Parathyroid adenoma (tissue), 2 donors: ENCODE measurements at regions not wholly inside any gene's neighbourhood (a gene's known extent, or its start where the extent isn't known, plus 50 kb on each side); places are given as distances from the start of the nearest gene placed in this dataset.
A peak's percentile ranks its signal among the peaks of the same experiment; 100 is the strongest.

Experiments
- H2AFZ ChIP-seq: fragments of 300-600 bp; sonication (generic); one replicate; pipeline ENCODE4 v1.7.0; 2017; ENCODE audit warnings: antibody characterized with exemption, mild to moderate bottlenecking
- H3K27ac ChIP-seq: fragments of 300-600 bp; sonication (generic); one replicate; pipeline ENCODE4 v1.7.0; 2017
- H3K27me3 ChIP-seq: fragments of 300-600 bp; sonication (generic); one replicate; pipeline ENCODE4 v1.7.0; 2017; ENCODE audit warnings: low read length; ENCODE audit not compliant: control insufficient read depth, insufficient read depth
- H3K36me3 ChIP-seq: fragments of 300-600 bp; sonication (generic); one replicate; pipeline ENCODE4 v1.7.0; 2017; ENCODE audit warnings: low read length; ENCODE audit not compliant: control insufficient read depth, insufficient read depth
- H3K4me1 ChIP-seq: fragments of 300-600 bp; sonication (generic); one replicate; pipeline ENCODE4 v1.7.0; 2017; ENCODE audit warnings: control low read depth
- H3K4me2 ChIP-seq: fragments of 300-600 bp; sonication (generic); one replicate; pipeline ENCODE4 v1.7.0; 2017; ENCODE audit warnings: low read length
- H3K4me3 ChIP-seq: fragments of 300-600 bp; sonication (generic); one replicate; pipeline ENCODE4 v1.7.0; 2017; ENCODE audit warnings: low read depth, low read length
- H3K79me2 ChIP-seq: fragments of 300-600 bp; sonication (generic); one replicate; pipeline ENCODE4 v1.7.0; 2017; ENCODE audit warnings: control low read depth
- H3K9ac ChIP-seq: fragments of 300-600 bp; sonication (generic); one replicate; pipeline ENCODE4 v1.7.0; 2017; ENCODE audit warnings: mild to moderate bottlenecking
- H3K9me3 ChIP-seq: fragments of 300-600 bp; sonication (generic); one replicate; pipeline ENCODE4 v1.7.0; 2017; ENCODE audit warnings: low read length; ENCODE audit not compliant: control insufficient read depth
- CTCF ChIP-seq: fragments of 300-600 bp; sonication (generic); IDR thresholded peaks from one replicate; pipeline ENCODE4 v1.7.0; 2017; ENCODE audit warnings: antibody characterized with exemption, mild to moderate bottlenecking
- donor health status: primary hyperparathyroidism.

GRCh38 chr6:97394160-97394748, 111.2 kb upstream of the MMS22L start:
- Histone ChIP-seq H3K4me3 (no peak overlapping the region), H3K36me3 (no peaks in the 10 kb centered on the region), H3K27me3 (no peaks in the 10 kb centered on the region), H3K9ac (no peak overlapping the region), H3K9me3 (no peaks in the 10 kb centered on the region), H3K4me2 (no peak overlapping the region), H3K4me1 (no peaks in the 10 kb centered on the region), H2AFZ (no peak overlapping the region), H3K27ac (no peak overlapping the region), H3K79me2 (no peaks in the 10 kb centered on the region)
- peak; percentile 80 for TF ChIP-seq CTCF

DNA sequence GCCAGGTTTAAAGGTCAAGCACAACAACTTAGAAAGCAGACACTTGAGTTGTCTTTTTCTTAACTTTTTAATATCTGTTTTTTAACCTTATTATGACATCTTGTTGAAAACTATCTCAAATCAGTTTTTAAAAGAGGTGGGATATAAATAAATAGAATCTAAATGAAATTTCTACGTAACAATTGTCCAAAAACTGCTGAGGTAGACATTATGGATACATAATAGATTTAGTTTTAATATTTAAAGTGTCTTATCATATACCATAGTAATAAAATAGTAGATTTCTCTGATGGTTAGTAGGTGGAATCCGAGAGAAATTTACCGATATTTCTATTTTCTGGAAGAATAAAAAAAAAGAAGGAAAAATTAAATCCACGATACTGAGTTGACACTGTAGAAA, 113.9 kb upstream of the MMS22L start:
- Histone ChIP-seq H2AFZ (no peak overlapping the region), H3K27me3 (no peaks in the 10 kb centered on the region), H3K4me2 (no peak overlapping the region), H3K27ac (no peak overlapping the region), H3K9ac (no peak overlapping the region), H3K4me1 (no peaks in the 10 kb centered on the region), H3K79me2 (no peaks in the 10 kb centered on the region), H3K9me3 (no peaks in the 10 kb centered on the region), H3K4me3 (no peak overlapping the region), H3K36me3 (no peaks in the 10 kb centered on the region)
- TF ChIP-seq CTCF: no peak

- no peak overlapping the region for H3K4me3 ChIP-seq
- H3K27me3 ChIP-seq: no peaks in the 10 kb centered on the region
- no peak for TF ChIP-seq CTCF
- H3K79me2 ChIP-seq: no peaks in the 10 kb centered on the region
- peaks cover 3% of the 10 kb centered on the region for H3K9me3 ChIP-seq
- no peaks in the 10 kb centered on the region for H3K36me3 ChIP-seq
- no peak overlapping the region for H3K9ac ChIP-seq
- H3K27ac ChIP-seq: no peak overlapping the region
- H3K4me1 ChIP-seq: no peaks in the 10 kb centered on the region
- no peak overlapping the region for H2AFZ ChIP-seq
- no peak overlapping the region for H3K4me2 ChIP-seq
These were observed 116.2 kb upstream of the MMS22L start for GRCh38 chr6:97399208-97399607.

DNA sequence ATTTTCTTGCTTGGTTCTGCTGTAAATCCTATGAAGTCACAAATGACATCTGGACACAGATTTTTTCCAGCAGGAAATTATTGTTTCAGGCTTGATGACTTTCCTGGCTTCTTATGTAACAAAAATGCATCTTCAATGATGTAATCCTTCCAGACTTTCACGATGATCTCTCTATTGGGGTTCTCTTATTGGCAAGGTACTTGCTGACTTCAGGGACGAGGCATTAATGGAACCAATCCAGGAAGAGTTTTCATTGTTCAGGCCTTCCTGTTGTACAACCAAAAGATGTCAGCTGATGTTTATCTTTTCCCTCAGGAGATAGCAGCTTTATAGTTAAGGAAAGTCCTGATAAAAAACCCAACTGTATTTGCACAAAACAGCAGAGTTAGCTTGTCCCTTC, 118.5 kb upstream of the MMS22L start:
- peaks cover 3% of the 10 kb centered on the region for H3K9me3 ChIP-seq
- no peak overlapping the region for H3K4me3 ChIP-seq
- H3K9ac ChIP-seq: no peak overlapping the region
- H3K27me3 ChIP-seq: no peaks in the 10 kb centered on the region
- H3K4me2 ChIP-seq: no peak overlapping the region
- TF ChIP-seq CTCF: no peak
- no peak overlapping the region for H2AFZ ChIP-seq
- no peak overlapping the region for H3K27ac ChIP-seq
- H3K36me3 ChIP-seq: no peaks in the 10 kb centered on the region
- no peaks in the 10 kb centered on the region for H3K4me1 ChIP-seq
- no peaks in the 10 kb centered on the region for H3K79me2 ChIP-seq

DNA sequence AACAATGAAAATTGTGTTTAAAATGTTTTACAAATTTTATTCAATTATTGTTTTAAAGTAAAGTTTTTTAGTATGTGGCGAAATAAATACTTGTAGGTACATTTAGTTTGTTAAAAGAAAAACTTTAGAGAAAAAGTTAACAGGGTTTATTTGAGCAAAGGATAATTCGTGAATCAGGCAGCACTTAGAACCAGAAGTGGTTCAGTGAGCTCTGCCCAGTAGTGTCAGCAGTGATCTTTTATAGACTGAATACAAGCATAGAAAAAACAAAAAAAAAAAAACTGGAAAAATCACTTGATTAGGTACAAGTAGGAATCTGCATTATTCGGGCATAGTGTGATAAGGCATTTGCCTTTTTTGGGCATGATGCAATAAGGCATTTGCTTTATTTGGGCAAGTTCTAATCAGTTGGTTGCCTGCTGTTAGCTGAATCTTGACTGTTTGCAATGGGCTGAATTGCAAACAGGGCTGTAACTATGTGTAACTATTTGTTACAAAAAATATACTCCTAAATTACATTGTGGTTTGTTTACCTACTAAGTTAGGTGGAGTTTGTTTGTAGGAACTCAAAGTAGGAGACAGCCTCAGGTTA, 122.9 kb upstream of the MMS22L start:
- no peak overlapping the region for H3K9ac ChIP-seq
- H3K4me1 ChIP-seq: no peaks in the 10 kb centered on the region
- no peaks in the 10 kb centered on the region for H3K79me2 ChIP-seq
- H3K27ac ChIP-seq: no peak overlapping the region
- H2AFZ ChIP-seq: no peak overlapping the region
- no peaks in the 10 kb centered on the region for H3K36me3 ChIP-seq
- H3K9me3 ChIP-seq: peaks cover 3% of the 10 kb centered on the region
- H3K4me3 ChIP-seq: no peak overlapping the region
- no peak overlapping the region for H3K4me2 ChIP-seq
- TF ChIP-seq CTCF: no peak
- no peaks in the 10 kb centered on the region for H3K27me3 ChIP-seq
